Upper lobe of left lung (tissue), 4 donors: ENCODE measurements at regions not wholly inside any gene's neighbourhood (a gene's known extent, or its start where the extent isn't known, plus 50 kb on each side); places are given as distances from the start of the nearest gene placed in this dataset.

Experiments
- EP300 ChIP-seq, 4 donors: sonication (generic); formaldehyde crosslinking; IDR thresholded peaks; one replicate each; pipeline ENCODE4 v1.5.1; 2017; ENCODE audit warnings: antibody characterized with exemption in 4 of 4, control low read depth in 2 of 4
- POLR2A ChIP-seq, 4 donors: fragments of 450-650 bp; IDR thresholded peaks; one replicate each; pipeline ENCODE4 v1.5.1; 2016 to 2017; ENCODE audit warnings: antibody characterized with exemption in 4 of 4, mild to moderate bottlenecking in 2 of 4
- POLR2AphosphoS5 ChIP-seq, 2 donors: sonication (generic); formaldehyde crosslinking; IDR thresholded peaks; one replicate each; pipeline ENCODE4 v1.5.1; 2017; ENCODE audit warnings: antibody characterized with exemption in 2 of 2
- TF ChIP-seq, protein P1 (sequence below), 6 experiments: fragments of 450-650 bp in 4 of 6; fragments of 200-600 bp in 2 of 6; sonication (generic) in 2 of 6; IDR thresholded peaks; one replicate each; pipeline ENCODE4 v1.5.1; 2016 to 2019; ENCODE audit warnings: antibody characterized with exemption in 6 of 6

DNA sequence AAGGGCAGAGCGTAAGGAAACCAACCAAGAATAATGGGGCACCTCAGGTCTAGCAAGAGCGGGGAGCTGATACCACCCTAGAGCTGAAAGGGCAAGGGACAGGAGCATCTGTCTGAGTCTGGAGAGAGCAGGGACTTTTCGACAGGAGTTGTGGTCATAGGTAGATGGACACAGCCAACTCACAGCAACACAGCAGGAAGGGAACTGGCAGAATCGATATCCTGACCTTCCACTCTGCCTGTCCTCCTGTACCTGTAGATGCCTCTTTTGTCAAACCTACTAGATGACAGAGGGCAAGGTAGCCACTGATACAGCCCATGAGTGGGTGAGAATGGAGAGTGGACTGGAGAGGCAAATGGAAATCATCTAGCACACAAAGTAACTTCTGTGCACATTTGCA, 247.2 kb upstream of the EGLN3 start:
- TF ChIP-seq, protein P1, sequence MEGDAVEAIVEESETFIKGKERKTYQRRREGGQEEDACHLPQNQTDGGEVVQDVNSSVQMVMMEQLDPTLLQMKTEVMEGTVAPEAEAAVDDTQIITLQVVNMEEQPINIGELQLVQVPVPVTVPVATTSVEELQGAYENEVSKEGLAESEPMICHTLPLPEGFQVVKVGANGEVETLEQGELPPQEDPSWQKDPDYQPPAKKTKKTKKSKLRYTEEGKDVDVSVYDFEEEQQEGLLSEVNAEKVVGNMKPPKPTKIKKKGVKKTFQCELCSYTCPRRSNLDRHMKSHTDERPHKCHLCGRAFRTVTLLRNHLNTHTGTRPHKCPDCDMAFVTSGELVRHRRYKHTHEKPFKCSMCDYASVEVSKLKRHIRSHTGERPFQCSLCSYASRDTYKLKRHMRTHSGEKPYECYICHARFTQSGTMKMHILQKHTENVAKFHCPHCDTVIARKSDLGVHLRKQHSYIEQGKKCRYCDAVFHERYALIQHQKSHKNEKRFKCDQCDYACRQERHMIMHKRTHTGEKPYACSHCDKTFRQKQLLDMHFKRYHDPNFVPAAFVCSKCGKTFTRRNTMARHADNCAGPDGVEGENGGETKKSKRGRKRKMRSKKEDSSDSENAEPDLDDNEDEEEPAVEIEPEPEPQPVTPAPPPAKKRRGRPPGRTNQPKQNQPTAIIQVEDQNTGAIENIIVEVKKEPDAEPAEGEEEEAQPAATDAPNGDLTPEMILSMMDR (IDR thresholded peaks at IDR 0.05), result no peak
- TF ChIP-seq POLR2AphosphoS5 (IDR thresholded peaks at IDR 0.05) (no peak), EP300 (IDR thresholded peaks at IDR 0.05) (no peak), POLR2A (IDR thresholded peaks at IDR 0.05) (no peak)
